GM21381 (cell line): ENCODE measurements at regions not wholly inside any gene's neighbourhood (a gene's known extent, or its start where the extent isn't known, plus 50 kb on each side); places are given as distances from the start of the nearest gene placed in this dataset.

Experiments
- ATAC-seq: cut with Tn5 transposase; IDR thresholded peaks from one replicate; pipeline ENCODE4 v1.9.1; 2021; ENCODE audit warnings: mild to moderate bottlenecking, moderate library complexity; ENCODE audit not compliant: unreplicated experiment

DNA sequence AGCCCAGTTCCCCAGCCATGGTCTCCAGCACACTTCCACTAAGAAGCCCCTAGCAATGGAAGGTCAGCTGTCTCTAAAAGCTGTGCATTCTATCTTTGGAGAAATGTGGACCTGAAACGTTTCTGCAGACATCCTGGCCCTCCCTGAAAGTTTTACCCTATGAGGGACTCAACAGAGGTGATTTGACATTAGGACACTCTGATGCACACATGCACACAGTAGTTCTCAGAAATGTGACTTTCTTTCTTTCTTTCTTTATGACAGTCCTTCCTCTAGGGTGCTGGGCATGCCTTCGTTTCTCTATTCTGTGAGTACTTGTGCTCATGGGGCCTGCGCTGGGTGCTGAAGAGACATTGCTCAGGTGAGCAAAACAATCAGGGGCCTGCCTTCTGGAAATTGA, 857.3 kb downstream of the RNF144A start:
- no peak for ATAC-seq

DNA sequence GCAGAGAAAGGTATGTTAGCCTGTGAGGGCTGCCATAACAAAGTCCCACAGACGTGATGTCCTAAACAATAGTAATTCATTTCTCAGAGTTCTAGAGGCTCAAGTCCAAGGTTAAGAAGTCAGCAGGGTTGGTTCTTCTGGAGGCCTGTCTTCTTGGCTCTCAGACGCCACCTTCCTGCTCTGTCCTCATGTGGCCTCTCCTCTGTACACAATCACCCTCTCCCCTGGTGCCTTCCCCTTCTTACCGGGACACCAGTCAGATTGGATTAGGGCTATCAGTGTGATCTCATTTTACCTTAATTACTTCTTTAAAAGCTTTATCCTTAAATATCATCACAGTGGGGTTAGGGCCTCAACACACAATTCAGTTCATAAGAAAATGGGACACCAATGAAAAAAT, 860.5 kb downstream of the RNF144A start:
- ATAC-seq, result no peak

DNA sequence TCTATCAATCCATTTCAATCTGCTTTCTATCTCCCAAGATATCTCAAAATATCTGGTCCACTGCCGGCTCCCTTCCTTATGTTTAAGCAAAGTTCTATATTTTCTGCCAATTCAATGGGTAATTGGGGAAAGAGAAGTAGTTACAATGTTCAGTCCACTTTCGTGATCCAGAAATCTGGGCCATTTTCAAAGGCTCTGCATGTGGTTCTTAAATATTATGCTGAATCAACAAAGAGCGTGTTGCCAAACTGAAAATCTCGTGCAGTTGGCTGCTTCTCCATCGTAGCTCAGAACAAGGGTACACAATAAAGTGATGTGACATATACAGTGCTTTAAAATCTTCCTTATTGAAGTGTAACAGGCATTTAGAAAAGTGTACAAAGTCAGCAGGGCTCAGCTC, 863.1 kb downstream of the RNF144A start:
- ATAC-seq, result no peak

DNA sequence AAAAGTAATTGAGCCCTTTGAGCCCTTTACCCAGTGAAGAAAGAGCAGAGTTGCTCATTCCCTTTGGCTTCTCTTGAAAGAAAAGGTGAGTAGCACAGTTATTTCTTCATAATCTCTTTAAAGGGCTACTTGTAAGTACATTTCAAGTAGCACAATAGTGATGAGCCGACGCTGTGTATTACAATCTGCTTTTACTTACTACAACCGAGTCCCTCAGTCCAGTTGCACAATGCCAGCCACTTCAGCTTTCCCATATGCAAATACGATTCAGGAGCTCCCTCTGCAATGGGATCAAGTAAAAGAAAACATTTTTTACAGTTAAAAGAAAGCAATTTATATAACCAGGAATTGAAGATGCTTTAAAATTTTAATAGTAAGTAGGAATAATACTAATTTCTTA, 868.5 kb downstream of the RNF144A start:
- no peak for ATAC-seq

DNA sequence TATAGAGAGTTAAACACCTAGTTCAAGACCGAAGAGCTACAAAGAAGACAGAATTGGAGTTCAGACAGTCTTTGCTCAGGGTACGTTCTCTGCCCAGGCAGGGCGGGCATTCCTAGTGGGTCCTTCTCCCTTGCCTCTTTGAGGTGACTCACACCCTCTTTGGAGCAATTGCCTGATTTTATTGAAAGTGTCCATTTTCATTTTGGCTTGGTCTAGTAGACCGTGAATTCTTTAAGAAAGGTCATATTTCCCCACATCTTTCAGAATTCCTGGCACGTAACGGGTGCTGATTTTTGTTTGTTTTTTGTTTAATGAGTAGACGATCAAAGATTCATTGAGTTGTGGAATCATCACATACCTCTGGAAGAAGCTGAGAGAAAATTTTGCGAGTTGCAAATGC, 871.5 kb downstream of the RNF144A start:
- no peak for ATAC-seq

DNA sequence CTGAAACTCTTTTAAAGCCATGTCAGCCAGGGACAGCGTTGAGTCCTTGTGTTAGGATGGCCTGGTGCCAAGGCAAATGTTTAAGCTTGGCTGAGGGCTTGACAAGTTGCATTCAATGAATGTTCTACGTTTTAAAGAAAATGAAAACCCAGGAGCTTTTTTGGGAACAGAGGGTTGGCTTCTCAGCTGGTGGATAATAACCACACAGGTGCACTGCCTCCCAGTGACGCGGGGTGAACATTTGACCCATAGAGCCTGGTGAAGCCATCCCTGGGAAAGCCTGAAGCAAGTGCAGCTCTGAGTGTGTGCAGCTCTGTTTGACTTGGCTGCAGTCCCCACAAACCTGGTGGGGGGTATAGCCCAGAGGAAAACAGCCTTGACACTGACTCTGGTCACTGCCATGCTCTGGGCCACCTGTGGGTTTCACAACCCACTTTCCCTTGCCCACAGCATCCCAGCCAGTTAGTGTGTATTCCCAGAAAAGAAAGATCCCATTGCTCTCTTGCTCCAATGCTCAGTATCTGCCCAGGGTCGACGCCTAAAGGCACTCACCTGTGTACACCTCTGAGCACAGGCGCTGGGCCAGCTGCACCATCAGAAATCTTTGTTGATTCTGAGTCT, 874.9 kb downstream of the RNF144A start:
- ATAC-seq, result no peak

DNA sequence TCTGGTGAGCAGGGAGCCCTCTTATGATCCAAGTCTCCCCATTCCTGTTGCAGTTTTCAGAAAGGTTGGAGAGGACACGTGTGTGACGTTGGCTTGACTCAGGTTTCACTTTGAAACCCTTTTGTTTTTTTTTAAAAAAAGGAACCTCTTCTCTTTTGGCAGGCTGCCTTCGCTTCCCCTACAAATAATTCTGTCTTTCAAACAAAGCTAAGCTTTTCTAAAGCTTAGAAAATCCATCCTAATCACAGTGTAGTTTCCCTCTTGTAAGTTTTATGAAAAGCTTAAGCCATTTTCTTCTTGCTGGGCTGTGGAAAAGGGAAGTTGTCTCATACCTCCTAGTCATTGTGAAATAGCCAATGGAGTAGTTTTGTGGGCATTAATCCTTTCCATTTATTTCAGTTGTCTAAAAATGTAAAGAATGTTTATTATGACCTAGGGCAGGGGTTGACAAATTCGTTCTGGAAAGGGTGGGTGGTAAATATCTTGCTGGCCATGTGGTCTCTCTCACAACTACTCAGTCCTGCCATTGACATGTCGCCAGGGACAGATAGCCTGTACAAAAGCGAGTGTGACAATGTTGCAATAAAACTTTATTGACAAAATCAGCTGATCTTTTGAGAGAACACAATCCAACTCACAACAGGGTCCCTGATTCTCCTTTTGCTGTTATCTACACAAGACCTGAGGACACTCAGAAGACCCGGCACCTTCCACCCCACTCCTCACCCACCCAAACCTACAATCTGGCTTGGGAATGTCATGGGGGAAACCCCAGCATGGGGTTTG, 878.8 kb downstream of the RNF144A start:
- ATAC-seq, result no peak

- no peak for ATAC-seq
Measured at GRCh38 chr2:7800031-7800430, 881.8 kb upstream of the ID2 start.

GRCh38 chr2:7801212-7801611, 880.6 kb upstream of the ID2 start:
- ATAC-seq, result no peak

- ATAC-seq, result no peak
Measured at GRCh38 chr2:7803515-7803914, 878.3 kb upstream of the ID2 start.

DNA sequence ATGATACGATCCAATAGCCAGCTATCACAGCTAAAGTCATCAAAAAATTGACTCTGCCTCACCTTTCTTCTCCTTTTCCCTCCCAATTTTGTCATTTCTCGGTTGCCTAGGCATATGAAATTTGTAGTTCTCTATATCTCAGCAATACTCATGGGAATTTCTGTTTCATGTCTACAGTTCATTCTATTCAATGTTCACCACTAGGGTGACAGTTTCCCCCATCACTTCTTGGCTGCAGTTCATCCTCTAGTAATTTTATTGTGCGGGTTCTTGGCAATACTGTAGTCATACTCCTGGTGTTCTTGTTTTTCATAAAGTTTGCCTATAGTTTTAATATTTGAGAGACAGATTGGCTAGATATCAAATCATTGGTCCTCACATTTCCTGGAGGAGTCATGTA, 872.2 kb upstream of the ID2 start:
- no peak for ATAC-seq

- ATAC-seq, result no peak
Measured at GRCh38 chr2:7811073-7811472, 870.8 kb upstream of the ID2 start.

- no peak for ATAC-seq
Measured at GRCh38 chr2:7812231-7812995, 869.4 kb upstream of the ID2 start.

DNA sequence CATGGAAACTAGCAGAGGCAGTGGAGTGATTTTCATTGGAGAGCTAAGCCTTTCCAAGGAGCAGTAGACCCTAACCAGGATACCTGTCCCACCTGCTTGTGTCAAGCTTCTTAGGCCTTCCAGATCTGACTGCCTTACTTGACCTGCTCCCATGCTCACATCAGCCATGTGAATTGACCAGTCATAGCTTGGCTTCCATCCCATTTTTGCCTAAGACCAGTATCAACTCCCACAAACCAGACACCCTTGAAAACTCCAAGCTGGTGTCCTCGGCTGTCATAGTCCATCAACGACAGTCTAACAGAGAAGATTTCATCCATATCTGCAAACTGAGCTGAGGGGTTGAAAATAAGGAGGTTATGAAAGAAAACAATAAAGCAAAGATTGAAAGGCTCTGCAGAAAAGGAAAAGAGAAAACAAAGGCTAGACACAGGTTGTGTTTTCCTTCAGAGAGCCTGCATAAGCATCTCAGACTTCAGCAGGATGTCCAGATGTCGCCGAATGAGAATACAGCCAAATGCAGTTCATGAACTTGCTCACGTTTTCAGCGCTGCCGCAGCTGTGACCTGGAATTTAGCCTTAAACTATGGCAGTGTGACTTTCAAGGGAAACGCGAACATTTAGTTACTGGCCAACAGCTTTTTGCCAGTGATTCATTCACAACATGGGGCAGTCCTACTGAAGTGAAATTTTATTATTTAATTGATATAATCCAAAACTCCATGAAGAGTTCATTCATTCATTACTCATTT, 868.1 kb upstream of the ID2 start:
- ATAC-seq, result no peak

GRCh38 chr2:7815726-7816125, 866.1 kb upstream of the ID2 start:
- ATAC-seq, result no peak

- no peak for ATAC-seq
Measured at GRCh38 chr2:7816233-7816632, 865.6 kb upstream of the ID2 start.

- ATAC-seq, result no peak
Measured at GRCh38 chr2:7816944-7817343, 864.9 kb upstream of the ID2 start.

DNA sequence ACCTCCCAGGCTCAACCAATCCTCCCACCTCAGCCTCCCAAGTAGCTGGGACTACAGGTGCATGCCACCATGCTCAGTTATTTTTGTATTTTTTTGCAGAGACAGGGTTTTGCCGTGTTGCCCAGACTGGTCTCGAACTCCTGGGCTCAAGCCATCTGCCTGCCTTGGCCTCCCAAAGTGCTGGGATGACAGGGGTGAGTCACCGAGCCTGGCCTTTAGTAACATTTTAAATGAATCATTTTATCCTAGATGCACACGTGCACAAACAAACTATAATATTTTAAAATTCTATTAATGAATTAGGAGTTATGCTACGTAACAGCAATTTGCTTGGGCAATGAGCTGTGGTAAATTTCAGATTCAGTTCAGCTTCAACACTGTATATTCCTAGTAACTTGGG, 862.5 kb upstream of the ID2 start:
- no peak for ATAC-seq

GRCh38 chr2:7819850-7820249, 862.0 kb upstream of the ID2 start:
- no peak for ATAC-seq

DNA sequence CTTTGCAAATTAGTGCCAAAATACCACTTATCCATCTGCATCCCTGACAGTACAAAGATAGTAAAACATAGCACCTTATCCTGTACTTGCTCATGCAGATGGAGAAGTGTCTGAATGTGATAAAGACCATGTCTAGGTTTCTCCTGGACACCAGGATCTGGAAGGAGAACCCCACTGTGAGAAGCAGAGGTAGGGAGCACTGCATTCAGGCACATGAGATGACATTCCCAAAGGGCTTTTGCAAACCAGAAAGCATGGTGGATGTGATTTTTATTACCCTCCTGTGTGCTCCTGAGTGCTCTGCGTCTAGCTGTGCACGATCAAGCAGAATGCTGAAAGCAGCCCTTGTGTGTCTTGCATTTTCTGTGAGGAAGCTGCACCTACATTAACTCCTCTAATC, 857.6 kb upstream of the ID2 start:
- no peak for ATAC-seq

DNA sequence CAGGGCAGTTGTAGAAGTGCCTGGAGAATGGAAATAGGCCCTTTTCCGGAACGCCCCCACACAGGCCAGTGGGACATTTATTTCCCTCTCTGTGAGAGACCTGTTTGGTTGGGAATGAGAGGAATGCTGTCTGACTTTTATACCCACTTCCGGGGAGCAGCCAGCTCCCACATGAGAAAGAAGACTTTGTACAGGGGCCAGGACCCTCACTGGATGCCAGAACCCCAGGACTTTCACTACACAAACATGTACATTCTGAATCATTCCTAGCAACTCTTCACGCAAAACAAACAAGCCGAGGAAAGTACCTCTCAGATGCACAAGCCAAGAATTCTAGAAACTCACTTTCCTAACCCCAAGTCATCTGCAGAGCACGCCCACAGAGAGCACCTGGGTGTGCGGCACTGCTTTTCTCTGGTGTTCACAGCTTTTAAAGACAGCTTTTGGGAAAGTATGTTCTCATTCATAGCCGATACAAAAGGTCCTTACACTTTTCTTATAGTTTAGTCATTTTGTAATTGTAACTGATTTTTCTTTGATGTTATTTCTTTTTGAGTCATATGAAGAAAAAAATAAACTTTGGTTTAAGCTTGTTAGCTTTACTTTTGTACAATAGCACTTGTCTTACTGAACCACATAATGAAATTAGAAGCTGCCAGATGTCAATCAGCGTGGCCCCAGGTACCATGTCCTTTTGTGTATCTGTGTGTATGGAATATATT, 856.1 kb upstream of the ID2 start:
- ATAC-seq, result peak; percentile 88
